ENCODE measurements at regions not wholly inside any gene's neighbourhood (a gene's known extent, or its start where the extent isn't known, plus 50 kb on each side); places are given as distances from the start of the nearest gene placed in this dataset.

DNA sequence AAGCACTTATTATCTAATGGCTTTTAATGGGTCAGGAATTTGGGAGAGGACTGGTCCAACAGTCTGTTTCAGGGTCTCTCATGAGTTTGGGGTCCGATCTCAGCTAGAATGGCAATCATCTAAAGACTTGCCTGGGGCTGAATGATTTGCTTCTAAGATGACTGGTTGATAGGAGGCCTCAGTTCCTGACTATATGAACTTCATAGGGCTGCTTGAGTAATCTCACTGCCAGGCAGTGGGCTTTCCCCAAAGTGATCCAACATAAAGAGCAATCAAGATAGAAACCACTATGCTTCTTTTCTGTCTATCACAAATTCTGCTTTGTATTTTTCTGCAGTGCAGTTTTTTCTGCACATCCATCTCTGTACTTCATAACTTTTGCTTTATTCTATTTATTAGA, 793.5 kb upstream of the CHAC2 start:
- H3K27me3 ChIP-seq (ENCODE audit: insufficient read depth, low read length): no peaks in the 10 kb centered on the region
- no peak overlapping the region for H3K4me3 ChIP-seq (ENCODE audit: low read length)
- H3K36me3 ChIP-seq (ENCODE audit: insufficient read depth, low read depth, low read length): no peaks in the 10 kb centered on the region
- no peak overlapping the region for H3K9ac ChIP-seq (ENCODE audit: low read depth, low read length)
- H3K9me3 ChIP-seq (ENCODE audit: insufficient read depth, low read depth, low read length): no peaks in the 10 kb centered on the region
- H3K4me1 ChIP-seq (ENCODE audit: insufficient read depth, low read length): no peaks in the 10 kb centered on the region
- no peak overlapping the region for H3K27ac ChIP-seq (ENCODE audit: low read length)

DNA sequence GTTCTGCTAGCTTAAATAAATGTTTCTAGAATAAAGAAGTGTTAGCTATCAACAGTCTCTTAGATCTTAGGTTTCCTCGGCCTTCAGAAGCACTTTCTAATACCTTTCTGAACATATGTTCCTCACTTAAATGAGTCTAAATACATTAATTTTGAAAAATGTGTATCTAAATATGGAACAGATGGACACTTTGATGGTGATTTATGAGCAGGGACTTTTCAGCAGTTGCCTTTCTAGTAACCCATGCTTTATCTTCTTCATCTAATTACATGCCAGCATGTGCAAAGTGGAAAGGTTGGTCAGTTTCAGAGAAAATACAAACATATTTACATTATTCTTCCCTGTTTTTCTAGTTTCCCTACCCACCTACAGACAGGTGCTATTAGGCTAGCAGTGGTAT, 797.0 kb upstream of the CHAC2 start:
- Histone ChIP-seq H3K36me3 (ENCODE audit: insufficient read depth, low read depth, low read length) (no peaks in the 10 kb centered on the region), H3K9me3 (ENCODE audit: insufficient read depth, low read depth, low read length) (no peaks in the 10 kb centered on the region), H3K27ac (ENCODE audit: low read length) (no peak overlapping the region), H3K4me3 (ENCODE audit: low read length) (no peak overlapping the region), H3K9ac (ENCODE audit: low read depth, low read length) (no peak overlapping the region), H3K27me3 (ENCODE audit: insufficient read depth, low read length) (no peaks in the 10 kb centered on the region), H3K4me1 (ENCODE audit: insufficient read depth, low read length) (no peaks in the 10 kb centered on the region)

DNA sequence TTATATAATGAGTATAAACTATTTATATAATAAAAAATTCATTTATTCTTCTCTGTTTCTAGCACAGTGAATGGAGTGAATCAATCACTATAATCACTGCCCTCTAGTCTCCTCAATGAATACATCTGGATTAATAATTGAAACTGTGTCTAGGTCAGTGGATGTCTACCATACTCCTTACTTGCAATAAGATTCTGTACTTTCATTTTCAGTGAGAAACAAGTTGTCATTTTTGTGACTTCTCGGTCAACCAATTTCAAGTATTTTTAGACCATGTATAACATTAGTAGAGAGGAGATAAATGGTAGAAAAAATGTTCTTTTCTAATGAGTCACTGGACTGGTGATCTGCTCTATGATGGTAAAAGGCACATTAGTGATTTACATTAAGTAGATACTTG, 799.6 kb upstream of the CHAC2 start:
- H3K27ac ChIP-seq (ENCODE audit: low read length): no peak overlapping the region

DNA sequence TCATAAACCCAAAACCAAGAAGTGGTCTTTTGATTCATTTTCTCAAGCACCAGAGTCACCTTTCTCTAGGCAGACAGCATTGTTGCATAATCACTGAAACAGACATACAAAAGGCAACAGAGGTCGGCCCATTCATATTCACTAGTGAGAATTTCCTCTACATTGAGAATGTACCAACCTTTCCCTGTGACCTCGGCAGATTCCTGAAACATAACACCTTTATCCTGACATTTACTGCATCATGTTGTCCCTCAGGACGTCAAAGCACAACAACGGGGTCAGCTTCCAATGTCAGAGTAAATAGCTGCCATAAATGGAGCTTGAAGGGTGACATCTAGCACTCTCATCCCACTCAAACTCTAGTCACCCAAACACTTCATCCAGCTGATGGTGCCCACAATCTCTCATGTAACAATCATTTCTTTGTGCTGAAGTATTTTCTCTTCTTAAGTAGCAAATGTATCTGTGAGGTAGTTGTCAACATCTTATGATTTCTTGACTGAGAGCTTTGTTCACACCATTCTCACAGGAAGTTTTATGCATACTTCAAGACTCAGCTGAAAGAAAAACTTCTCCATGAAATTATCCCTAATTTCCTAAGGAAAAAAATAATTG, 802.6 kb upstream of the CHAC2 start:
- no peak overlapping the region for H3K27ac ChIP-seq (ENCODE audit: low read length)
- no peaks in the 10 kb centered on the region for H3K9me3 ChIP-seq (ENCODE audit: insufficient read depth, low read depth, low read length)
- no peak overlapping the region for H3K4me3 ChIP-seq (ENCODE audit: low read length)
- H3K36me3 ChIP-seq (ENCODE audit: insufficient read depth, low read depth, low read length): no peaks in the 10 kb centered on the region
- H3K27me3 ChIP-seq (ENCODE audit: insufficient read depth, low read length): no peaks in the 10 kb centered on the region
- H3K4me1 ChIP-seq (ENCODE audit: insufficient read depth, low read length): peaks cover 3% of the 10 kb centered on the region; the same call in 1 of the 2 replicates
- H3K9ac ChIP-seq (ENCODE audit: low read depth, low read length): no peak overlapping the region

More for the DNA sequence above, 799.6 kb upstream of the CHAC2 start:
- Histone ChIP-seq H3K4me1 (ENCODE audit: insufficient read depth, low read length) (peaks cover 3% of the 10 kb centered on the region; the same call in 1 of the 2 replicates), H3K9ac (ENCODE audit: low read depth, low read length) (no peak overlapping the region), H3K9me3 (ENCODE audit: insufficient read depth, low read depth, low read length) (no peaks in the 10 kb centered on the region), H3K4me3 (ENCODE audit: low read length) (no peak overlapping the region), H3K36me3 (ENCODE audit: insufficient read depth, low read depth, low read length) (no peaks in the 10 kb centered on the region), H3K27me3 (ENCODE audit: insufficient read depth, low read length) (no peaks in the 10 kb centered on the region)

DNA sequence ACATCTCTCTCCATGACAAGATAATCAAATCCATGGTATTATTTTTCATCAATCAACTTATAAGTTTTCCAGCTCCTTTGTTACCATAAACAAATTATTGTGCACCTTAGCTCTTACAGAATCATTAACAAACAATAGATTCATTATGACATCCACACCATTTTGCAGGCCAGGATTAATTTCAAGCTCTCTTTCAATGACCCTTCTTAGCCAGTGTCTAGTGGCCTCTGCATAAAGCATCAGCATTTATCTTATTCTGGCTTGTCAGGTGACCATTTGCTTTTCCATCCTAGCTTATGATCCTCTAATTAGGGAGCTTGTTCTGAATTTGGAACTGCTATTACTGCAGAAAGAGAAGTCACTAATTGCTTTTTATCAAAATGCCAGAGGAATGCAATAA, 806.2 kb upstream of the CHAC2 start:
- Histone ChIP-seq H3K27me3 (ENCODE audit: insufficient read depth, low read length) (no peaks in the 10 kb centered on the region), H3K9me3 (ENCODE audit: insufficient read depth, low read depth, low read length) (no peaks in the 10 kb centered on the region), H3K27ac (ENCODE audit: low read length) (no peak overlapping the region), H3K4me1 (ENCODE audit: insufficient read depth, low read length) (peaks cover 3% of the 10 kb centered on the region; the same call in 1 of the 2 replicates), H3K9ac (ENCODE audit: low read depth, low read length) (no peak overlapping the region), H3K4me3 (ENCODE audit: low read length) (no peak overlapping the region), H3K36me3 (ENCODE audit: insufficient read depth, low read depth, low read length) (no peaks in the 10 kb centered on the region)

DNA sequence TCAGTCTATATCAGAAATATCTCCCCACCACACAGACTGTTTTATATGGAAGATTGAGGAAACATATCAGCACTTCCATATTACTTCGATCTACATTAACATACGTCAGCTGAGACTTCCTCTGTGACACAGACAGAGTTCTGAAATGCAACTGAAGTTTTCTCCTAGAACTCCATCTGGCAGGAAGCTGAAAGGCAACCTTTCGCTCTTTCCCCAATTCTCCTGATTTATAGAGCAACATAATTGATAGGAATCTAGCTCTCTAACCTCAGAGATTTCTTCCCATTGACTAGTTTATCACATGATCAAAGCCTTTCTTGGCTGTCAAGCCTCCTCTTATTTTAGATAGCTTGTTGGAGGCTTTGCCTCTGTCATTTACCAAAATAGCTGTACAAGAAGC, 806.7 kb upstream of the CHAC2 start:
- H3K9ac ChIP-seq (ENCODE audit: low read depth, low read length): no peak overlapping the region
- H3K9me3 ChIP-seq (ENCODE audit: insufficient read depth, low read depth, low read length): no peaks in the 10 kb centered on the region
- H3K27me3 ChIP-seq (ENCODE audit: insufficient read depth, low read length): no peaks in the 10 kb centered on the region
- no peaks in the 10 kb centered on the region for H3K36me3 ChIP-seq (ENCODE audit: insufficient read depth, low read depth, low read length)
- H3K27ac ChIP-seq (ENCODE audit: low read length): no peak overlapping the region
- no peak overlapping the region for H3K4me3 ChIP-seq (ENCODE audit: low read length)
- peaks cover 3% of the 10 kb centered on the region; the same call in 1 of the 2 replicates for H3K4me1 ChIP-seq (ENCODE audit: insufficient read depth, low read length)

DNA sequence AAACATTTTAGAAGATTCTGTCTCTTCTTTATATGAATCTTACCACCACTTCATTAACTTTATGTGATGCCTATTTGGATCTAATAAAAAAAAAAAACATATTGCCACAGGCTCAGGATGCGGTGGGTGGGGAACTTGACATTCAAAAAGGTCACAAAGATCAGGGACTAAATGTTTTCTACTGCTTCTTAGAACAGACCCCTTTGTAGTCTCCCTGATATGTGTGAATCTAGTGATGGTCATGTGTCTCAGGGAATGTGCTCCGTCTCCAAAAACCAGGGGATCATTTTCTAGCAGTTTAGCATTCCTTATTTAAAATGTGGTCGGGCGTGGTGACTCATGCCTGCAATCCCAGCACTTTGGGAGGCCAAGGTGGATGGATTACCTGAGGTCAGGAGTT, 807.8 kb upstream of the CHAC2 start:
- H3K27me3 ChIP-seq (ENCODE audit: insufficient read depth, low read length): no peaks in the 10 kb centered on the region
- H3K9ac ChIP-seq (ENCODE audit: low read depth, low read length): no peak overlapping the region
- no peaks in the 10 kb centered on the region for H3K36me3 ChIP-seq (ENCODE audit: insufficient read depth, low read depth, low read length)
- no peak overlapping the region for H3K27ac ChIP-seq (ENCODE audit: low read length)
- no peaks in the 10 kb centered on the region for H3K9me3 ChIP-seq (ENCODE audit: insufficient read depth, low read depth, low read length)
- H3K4me3 ChIP-seq (ENCODE audit: low read length): no peak overlapping the region
- H3K4me1 ChIP-seq (ENCODE audit: insufficient read depth, low read length): no peaks in the 10 kb centered on the region; the same call in 1 of the 2 replicates

DNA sequence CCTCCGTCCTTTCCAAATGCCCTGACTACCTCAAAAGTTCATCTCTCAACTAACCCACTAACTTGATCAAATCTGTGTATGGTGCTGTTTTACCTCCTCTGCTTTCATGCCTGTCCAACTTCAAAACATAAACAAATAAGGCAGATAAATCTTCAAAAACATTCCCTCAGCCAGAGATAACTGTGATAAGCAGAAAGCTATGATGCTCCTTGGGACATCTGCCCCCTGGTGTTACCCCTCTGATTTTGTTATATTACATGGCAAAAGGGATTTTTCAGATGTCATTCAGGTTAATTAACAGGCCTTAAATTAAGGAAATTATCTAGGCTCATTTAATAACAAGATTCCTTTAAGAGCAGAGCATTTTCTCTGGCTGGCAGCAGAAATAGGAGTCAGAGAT, 810.8 kb upstream of the CHAC2 start:
- no peaks in the 10 kb centered on the region for H3K4me1 ChIP-seq (ENCODE audit: insufficient read depth, low read length)
- no peak overlapping the region for H3K27ac ChIP-seq (ENCODE audit: low read length)
- H3K4me3 ChIP-seq (ENCODE audit: low read length): no peak overlapping the region
- no peaks in the 10 kb centered on the region for H3K27me3 ChIP-seq (ENCODE audit: insufficient read depth, low read length)
- H3K36me3 ChIP-seq (ENCODE audit: insufficient read depth, low read depth, low read length): no peaks in the 10 kb centered on the region
- H3K9me3 ChIP-seq (ENCODE audit: insufficient read depth, low read depth, low read length): no peaks in the 10 kb centered on the region
- H3K9ac ChIP-seq (ENCODE audit: low read depth, low read length): no peak overlapping the region

DNA sequence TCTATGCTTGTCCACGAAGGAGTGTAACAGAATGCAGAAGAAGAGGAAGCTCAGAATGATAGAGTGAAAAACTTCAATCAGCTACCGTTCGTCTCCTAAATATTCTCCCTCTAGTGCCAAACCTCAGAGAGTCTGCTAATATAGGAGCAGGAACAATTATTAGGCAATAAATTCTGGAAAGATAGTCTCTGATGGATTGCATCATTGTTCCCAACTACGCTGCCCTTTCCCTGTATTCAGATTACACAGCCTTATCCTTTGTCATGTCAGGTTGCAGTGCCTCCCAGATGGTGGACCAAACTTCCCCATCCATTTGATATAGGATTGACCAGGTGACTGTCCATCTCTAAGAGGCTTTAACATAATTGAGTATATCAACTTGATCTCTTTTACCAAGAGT, 811.5 kb upstream of the CHAC2 start:
- H3K36me3 ChIP-seq (ENCODE audit: insufficient read depth, low read depth, low read length): no peaks in the 10 kb centered on the region
- no peaks in the 10 kb centered on the region for H3K4me1 ChIP-seq (ENCODE audit: insufficient read depth, low read length)
- no peak overlapping the region for H3K27ac ChIP-seq (ENCODE audit: low read length)
- no peak overlapping the region for H3K4me3 ChIP-seq (ENCODE audit: low read length)
- no peaks in the 10 kb centered on the region for H3K27me3 ChIP-seq (ENCODE audit: insufficient read depth, low read length)
- H3K9me3 ChIP-seq (ENCODE audit: insufficient read depth, low read depth, low read length): no peaks in the 10 kb centered on the region
- no peak overlapping the region for H3K9ac ChIP-seq (ENCODE audit: low read depth, low read length)

DNA sequence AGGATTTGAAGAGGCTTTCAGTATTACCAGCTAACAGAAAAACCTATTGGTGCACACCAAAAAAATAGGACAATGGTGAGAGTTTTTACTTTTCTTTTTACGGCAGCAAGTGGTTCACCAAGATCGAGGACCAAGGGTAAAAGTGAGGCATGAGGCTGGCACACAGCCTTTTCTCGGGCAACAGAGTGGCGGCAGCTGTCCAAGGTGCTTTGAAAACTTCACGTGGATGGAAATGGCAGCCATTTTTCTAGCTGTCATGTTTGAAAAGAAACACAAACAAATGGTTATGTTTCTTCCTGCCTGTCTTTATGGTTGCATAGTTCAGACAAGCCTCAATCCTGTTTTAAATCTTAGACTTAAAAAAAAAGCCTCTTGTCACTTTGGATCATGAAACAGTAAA, 812.5 kb upstream of the CHAC2 start:
- Histone ChIP-seq H3K36me3 (ENCODE audit: insufficient read depth, low read depth, low read length) (no peaks in the 10 kb centered on the region), H3K4me3 (ENCODE audit: low read length) (no peak overlapping the region), H3K9ac (ENCODE audit: low read depth, low read length) (no peak overlapping the region), H3K27ac (ENCODE audit: low read length) (no peak overlapping the region), H3K27me3 (ENCODE audit: insufficient read depth, low read length) (no peaks in the 10 kb centered on the region), H3K4me1 (ENCODE audit: insufficient read depth, low read length) (no peaks in the 10 kb centered on the region), H3K9me3 (ENCODE audit: insufficient read depth, low read depth, low read length) (no peaks in the 10 kb centered on the region)

DNA sequence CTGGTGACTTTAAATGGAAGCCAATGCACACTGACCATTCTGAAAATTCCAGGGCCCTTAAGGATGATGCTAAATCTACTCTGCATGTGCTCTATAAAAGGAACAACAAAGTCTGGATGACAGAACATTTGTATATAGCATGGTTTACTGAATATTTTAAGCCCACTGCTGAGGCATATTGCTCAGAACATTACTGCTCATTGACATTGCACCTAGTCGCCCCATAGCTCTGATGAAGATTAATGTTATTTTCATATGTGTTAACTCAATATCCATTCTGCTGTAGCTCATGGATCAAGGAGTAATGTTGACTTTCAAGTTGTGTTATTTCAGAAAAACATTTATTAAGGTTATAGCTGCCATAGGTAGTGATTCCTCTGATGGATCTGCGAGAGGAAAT, 827.5 kb upstream of the CHAC2 start:
- H3K9me3 ChIP-seq (ENCODE audit: insufficient read depth, low read depth, low read length): peaks cover 10% of the 10 kb centered on the region; the same call in 1 of the 2 replicates
- no peaks in the 10 kb centered on the region for H3K4me1 ChIP-seq (ENCODE audit: insufficient read depth, low read length)
- no peak overlapping the region for H3K9ac ChIP-seq (ENCODE audit: low read depth, low read length)
- H3K27me3 ChIP-seq (ENCODE audit: insufficient read depth, low read length): no peaks in the 10 kb centered on the region
- no peak overlapping the region for H3K27ac ChIP-seq (ENCODE audit: low read length)
- no peaks in the 10 kb centered on the region for H3K36me3 ChIP-seq (ENCODE audit: insufficient read depth, low read depth, low read length)
- H3K4me3 ChIP-seq (ENCODE audit: low read length): no peak overlapping the region

DNA sequence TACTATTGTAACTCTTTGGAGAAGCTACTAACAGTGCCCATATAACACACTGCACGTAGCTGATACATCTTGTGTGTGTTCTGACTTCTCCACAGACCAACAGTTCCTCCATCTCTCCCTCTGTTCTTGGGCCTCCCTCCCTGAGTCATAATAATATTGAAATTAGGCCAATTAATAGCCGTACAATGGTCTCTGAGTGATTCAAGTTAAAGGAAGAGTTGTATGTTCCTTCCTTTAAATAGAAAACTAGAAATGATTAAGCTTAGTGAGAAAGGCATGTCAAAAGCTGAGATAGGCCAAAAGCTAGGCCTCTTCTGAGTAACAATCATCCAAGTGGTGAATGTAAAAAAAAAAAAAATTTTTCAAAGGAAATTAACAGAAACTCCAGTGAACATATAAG, 828.4 kb upstream of the CHAC2 start:
- Histone ChIP-seq H3K9ac (ENCODE audit: low read depth, low read length) (no peak overlapping the region), H3K9me3 (ENCODE audit: insufficient read depth, low read depth, low read length) (peaks cover 10% of the 10 kb centered on the region; the same call in 1 of the 2 replicates), H3K27me3 (ENCODE audit: insufficient read depth, low read length) (no peaks in the 10 kb centered on the region), H3K27ac (ENCODE audit: low read length) (no peak overlapping the region), H3K36me3 (ENCODE audit: insufficient read depth, low read depth, low read length) (no peaks in the 10 kb centered on the region), H3K4me1 (ENCODE audit: insufficient read depth, low read length) (no peaks in the 10 kb centered on the region), H3K4me3 (ENCODE audit: low read length) (no peak overlapping the region)
